HEK293 (cell line): ENCODE measurements at regions not wholly inside any gene's neighbourhood (a gene's known extent, or its start where the extent isn't known, plus 50 kb on each side); places are given as distances from the start of the nearest gene placed in this dataset.

Experiments used
- CTCF ChIA-PET: fragments of 350-600 bp; formaldehyde crosslinking; extraction: SDS; loops from one replicate; lab custom pipeline; 2021; ENCODE audit warnings: antibody characterized with exemption; lab: Yijun Ruan, JAX
- POLR2A ChIA-PET: fragments of 300-600 bp; formaldehyde crosslinking; extraction: SDS; loops from one replicate; lab custom pipeline; 2020; ENCODE audit warnings: antibody characterized with exemption, inconsistent platforms; lab: Yijun Ruan, JAX
- H3K27ac ChIP-seq: fragments of 200-500 bp; sonication (Bioruptor generic); 2 replicates; pipeline ENCODE4 v1.5.1; 2014; ENCODE audit warnings: low read depth, low read length, control low read depth, inconsistent platforms; ENCODE audit errors: extremely low read depth
- H3K36me3 ChIP-seq, 2 experiments: fragments of 200-500 bp in 1 of 2; sonication (Bioruptor generic) in 1 of 2; 1 replicate in 1 of 2; 2 replicates in 1 of 2; pipeline ENCODE4 v1.5.1; 2014 to 2017; ENCODE audit warnings: inconsistent platforms in 2 of 2, low read length in 2 of 2; ENCODE audit not compliant: control insufficient read depth in 2 of 2, insufficient read depth in 1 of 2
- H3K4me1 ChIP-seq: fragments of 200-500 bp; sonication (Bioruptor generic); 2 replicates; pipeline ENCODE4 v1.5.1; 2014; ENCODE audit warnings: mild to moderate bottlenecking, low read length, inconsistent platforms; ENCODE audit not compliant: control insufficient read depth, insufficient read depth
- H3K4me3 ChIP-seq: 2 replicates; pipeline ENCODE4 v1.5.1; 2011; ENCODE audit warnings: low read depth, mild to moderate bottlenecking, control low read depth, low read length, moderate library complexity
- H3K9me3 ChIP-seq: fragments of 200-500 bp; sonication (Bioruptor generic); 2 replicates; pipeline ENCODE4 v1.5.1; 2014; ENCODE audit warnings: low read depth, low read length, inconsistent platforms; ENCODE audit not compliant: control insufficient read depth, insufficient read depth
- HOXC10 ChIP-seq: sonication (generic); formaldehyde crosslinking; IDR thresholded peaks from 2 replicates; pipeline ENCODE4 v1.8.1; 2023; ENCODE audit warnings: mild to moderate bottlenecking, missing genetic modification reagents
- SCRT2 ChIP-seq: fragments of 450-650 bp; formaldehyde crosslinking; IDR thresholded peaks from 2 replicates; pipeline ENCODE4 v1.5.1; 2016; ENCODE audit warnings: missing biosample characterization, missing genetic modification characterization
- SP7 ChIP-seq: fragments of 450-650 bp; formaldehyde crosslinking; IDR thresholded peaks from 2 replicates; pipeline ENCODE4 v1.5.1; 2016; ENCODE audit warnings: missing biosample characterization, missing genetic modification characterization
- ZNF184 ChIP-seq: fragments of 450-650 bp; IDR thresholded peaks from 2 replicates; pipeline ENCODE4 v1.5.1; 2018; ENCODE audit warnings: missing biosample characterization, mild to moderate bottlenecking, missing genetic modification characterization
- ZNF324 ChIP-seq: fragments of 450-650 bp; formaldehyde crosslinking; IDR thresholded peaks from 2 replicates; pipeline ENCODE4 v1.5.1; 2016; ENCODE audit warnings: missing biosample characterization, missing genetic modification characterization
- ZNF585B ChIP-seq: fragments of 450-650 bp; formaldehyde crosslinking; IDR thresholded peaks from 2 replicates; pipeline ENCODE4 v1.5.1; 2016; ENCODE audit warnings: missing biosample characterization, missing genetic modification characterization
- ZNF677 ChIP-seq: fragments of 450-650 bp; IDR thresholded peaks from 2 replicates; pipeline ENCODE4 v1.5.0; 2018; ENCODE audit warnings: missing biosample characterization, mild to moderate bottlenecking, missing genetic modification characterization, moderate library complexity

- Histone ChIP-seq H3K4me3 (no peak overlapping the region), H3K27ac (no peak overlapping the region), H3K9me3 (no peaks in the 10 kb centered on the region), H3K36me3 (no peaks in the 10 kb centered on the region), H3K4me1 (no peaks in the 10 kb centered on the region)
- ChIA-PET CTCF (no interaction called here), POLR2A (interaction anchor here (0.6 to 0.7 kb wide), 2 partner anchors 13 to 130 kb away, joined by 5 to 10 read pairs; no protein-coding TSS in a partner anchor)
- TF ChIP-seq ZNF184 (tag by site-specific recombination): no peak
- TF ChIP-seq SCRT2 (tag by site-specific recombination): no peak
- TF ChIP-seq SP7 (tag by site-specific recombination): no peak
- no peak for TF ChIP-seq ZNF677 (tag by site-specific recombination)
- no peak for TF ChIP-seq ZNF585B (tag by site-specific recombination)
- TF ChIP-seq ZNF324 (tag by site-specific recombination): no peak
- TF ChIP-seq HOXC10: no peak
These were observed 51.5 kb upstream of the UBE2E1 start for GRCh38 chr3:23754215-23754614.
